A673 (cell line): ENCODE measurements at regions not wholly inside any gene's neighbourhood (a gene's known extent, or its start where the extent isn't known, plus 50 kb on each side); places are given as distances from the start of the nearest gene placed in this dataset.
"Not testable (repeated sequence)": the region's sequence is repeated elsewhere in the genome, so short reads cannot be mapped to it uniquely, and the experiment has no call there.

Experiments used
- EZH2 ChIP-seq: fragments of 200-600 bp; sonication (generic); IDR thresholded peaks from 2 replicates; pipeline ENCODE4 v1.6.1; 2017; ENCODE audit warnings: borderline replicate concordance, low read depth, mild to moderate bottlenecking, mixed read lengths, antibody characterized with exemption, low read length; ENCODE audit not compliant: poor library complexity, severe bottlenecking
- TF ChIP-seq, protein P1 (sequence below): fragments of 300-800, 200-600 bp; sonication (generic); conservative IDR thresholded peaks from 2 replicates; pipeline ENCODE4 v1.5.1; 2017; ENCODE audit warnings: low read depth, mild to moderate bottlenecking, antibody characterized with exemption, low read length, moderate library complexity, mixed read lengths

DNA sequence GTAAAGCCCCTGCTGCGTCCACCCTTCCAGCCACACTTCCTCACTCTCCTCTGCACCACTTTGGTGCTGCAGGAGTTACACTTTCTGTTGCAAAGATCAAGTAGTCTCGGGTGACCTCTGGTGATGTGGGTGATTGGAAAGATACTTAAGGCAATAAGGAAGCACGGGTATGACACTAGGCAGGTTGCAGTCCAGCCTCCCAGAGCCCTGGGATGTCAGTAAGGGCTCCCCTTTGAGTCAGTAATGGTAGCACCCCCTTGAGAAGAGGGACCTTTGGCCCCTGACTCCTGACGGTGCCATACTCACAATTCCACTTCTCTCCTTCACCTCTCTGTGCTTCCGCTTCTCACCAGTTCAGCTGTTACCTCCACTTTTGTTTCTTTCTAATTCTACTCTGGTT lies 84.1 kb upstream of the KIF2A start:
- TF ChIP-seq, protein P1, sequence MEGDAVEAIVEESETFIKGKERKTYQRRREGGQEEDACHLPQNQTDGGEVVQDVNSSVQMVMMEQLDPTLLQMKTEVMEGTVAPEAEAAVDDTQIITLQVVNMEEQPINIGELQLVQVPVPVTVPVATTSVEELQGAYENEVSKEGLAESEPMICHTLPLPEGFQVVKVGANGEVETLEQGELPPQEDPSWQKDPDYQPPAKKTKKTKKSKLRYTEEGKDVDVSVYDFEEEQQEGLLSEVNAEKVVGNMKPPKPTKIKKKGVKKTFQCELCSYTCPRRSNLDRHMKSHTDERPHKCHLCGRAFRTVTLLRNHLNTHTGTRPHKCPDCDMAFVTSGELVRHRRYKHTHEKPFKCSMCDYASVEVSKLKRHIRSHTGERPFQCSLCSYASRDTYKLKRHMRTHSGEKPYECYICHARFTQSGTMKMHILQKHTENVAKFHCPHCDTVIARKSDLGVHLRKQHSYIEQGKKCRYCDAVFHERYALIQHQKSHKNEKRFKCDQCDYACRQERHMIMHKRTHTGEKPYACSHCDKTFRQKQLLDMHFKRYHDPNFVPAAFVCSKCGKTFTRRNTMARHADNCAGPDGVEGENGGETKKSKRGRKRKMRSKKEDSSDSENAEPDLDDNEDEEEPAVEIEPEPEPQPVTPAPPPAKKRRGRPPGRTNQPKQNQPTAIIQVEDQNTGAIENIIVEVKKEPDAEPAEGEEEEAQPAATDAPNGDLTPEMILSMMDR = not testable (repeated sequence)
- not testable (repeated sequence) for TF ChIP-seq EZH2
